Pancreas (tissue), 10 donors: ENCODE measurements at regions not wholly inside any gene's neighbourhood (a gene's known extent, or its start where the extent isn't known, plus 50 kb on each side); places are given as distances from the start of the nearest gene placed in this dataset.

Experiments
- ATAC-seq, 4 donors: fragments of 200-7000 bp; cut with Tn5 transposase; one replicate each; pipeline versions ENCODE4 v1.8.0 to v1.9.1; 2020; ENCODE audit warnings: mild to moderate bottlenecking in 4 of 4, moderate library complexity in 4 of 4
- DNase-seq, 6 donors: peaks; one replicate each; pipeline ENCODE4 v3.0.0-alpha.2; 2020
- FAIRE-seq: peaks from 2 replicates; lab custom pipeline; 2012; peaks lifted over from hg19 to GRCh38; lab: Jason Lieb, UNC
- H3K27ac ChIP-seq, 4 donors: fragments of 200-600 bp; sonication (generic); 1 replicate in 3 of 4; 2 replicates in 1 of 4; pipeline versions ENCODE4 v1.5.0 to v1.8.0; 2020
- H3K27me3 ChIP-seq, 4 donors: fragments of 200-600 bp; one replicate each; pipeline ENCODE4 v1.8.0; 2021
- H3K36me3 ChIP-seq, 3 donors: fragments of 200-600 bp; sonication (generic) in 1 of 3; one replicate each; pipeline versions ENCODE4 v1.5.0 to v1.8.0; 2020 to 2021
- H3K4me1 ChIP-seq, 3 donors: fragments of 200-600 bp; one replicate each; pipeline ENCODE4 v1.8.0; 2021
- H3K4me3 ChIP-seq, 4 donors: fragments of 200-600 bp; sonication (generic) in 2 of 4; one replicate each; pipeline versions ENCODE4 v1.5.0 to v1.8.0; 2020 to 2021
- H3K9me3 ChIP-seq, 4 donors: fragments of 200-600 bp; one replicate each; pipeline ENCODE4 v1.8.0; 2021
- WGBS, 2 donors: extraction: QIAGEN DNeasy Blood & Tissue Kit; methylation state at CpG; one replicate each; pipeline ENCODE4 v1.1.7; 2013; 5-methylcytosine and 5-hydroxymethylcytosine counted together
- intact Hi-C, 3 donors: fragments of 100-400 bp; cut with DNase I; formaldehyde crosslinking; loops; one replicate each; pipeline versions ENCODE4 v1.11.1 to v1.14.2; 2022
- TF ChIP-seq, protein P1 (sequence below), 4 donors: fragments of 200-600 bp; sonication (generic) in 3 of 4; IDR thresholded peaks; one replicate each; pipeline versions ENCODE4 v1.5.0 to v1.8.0; 2021; ENCODE audit warnings: antibody characterized with exemption in 4 of 4
- donor health status: healthy with polysubstance abuse.
- donor health status: DM: no; HTN: no; CAD: no; lungs with moderate emphysema.
- donor health status: DM: no; HTN: no; CAD: no.
- donor health status: control.
- donor health status: control.
- donor health status: Bipolar disorder and iron deficiency.
- donor health status: DM: yes; HTN: yes; CAD: no.
- donor health status: DM: no; HTN: no; CAD: no.
- donor health status: DM: no; HTN: no; CAD: no.
- donor health status: DM: yes; HTN: yes; CAD: no.

DNA sequence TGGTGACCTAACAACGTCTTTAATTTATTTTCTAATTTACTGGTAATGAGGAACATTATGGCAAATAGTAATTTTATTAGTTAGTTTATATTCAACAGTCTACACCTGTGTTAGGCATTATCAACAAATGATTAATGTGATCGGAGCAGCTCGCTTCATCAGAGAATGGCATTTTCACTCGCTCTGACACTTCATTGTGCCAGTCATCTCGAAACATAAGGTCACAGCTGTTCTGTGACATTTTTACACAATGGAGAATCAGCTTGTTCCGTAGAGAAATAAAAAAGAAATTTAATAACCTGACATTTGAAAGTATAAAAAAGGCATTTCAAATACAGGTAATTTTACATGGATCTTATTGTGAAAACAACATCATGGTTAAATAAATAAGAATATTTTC, 858.4 kb downstream of the SLITRK6 start:
- intact Hi-C loops, result no loop called here
- TF ChIP-seq, protein P1, sequence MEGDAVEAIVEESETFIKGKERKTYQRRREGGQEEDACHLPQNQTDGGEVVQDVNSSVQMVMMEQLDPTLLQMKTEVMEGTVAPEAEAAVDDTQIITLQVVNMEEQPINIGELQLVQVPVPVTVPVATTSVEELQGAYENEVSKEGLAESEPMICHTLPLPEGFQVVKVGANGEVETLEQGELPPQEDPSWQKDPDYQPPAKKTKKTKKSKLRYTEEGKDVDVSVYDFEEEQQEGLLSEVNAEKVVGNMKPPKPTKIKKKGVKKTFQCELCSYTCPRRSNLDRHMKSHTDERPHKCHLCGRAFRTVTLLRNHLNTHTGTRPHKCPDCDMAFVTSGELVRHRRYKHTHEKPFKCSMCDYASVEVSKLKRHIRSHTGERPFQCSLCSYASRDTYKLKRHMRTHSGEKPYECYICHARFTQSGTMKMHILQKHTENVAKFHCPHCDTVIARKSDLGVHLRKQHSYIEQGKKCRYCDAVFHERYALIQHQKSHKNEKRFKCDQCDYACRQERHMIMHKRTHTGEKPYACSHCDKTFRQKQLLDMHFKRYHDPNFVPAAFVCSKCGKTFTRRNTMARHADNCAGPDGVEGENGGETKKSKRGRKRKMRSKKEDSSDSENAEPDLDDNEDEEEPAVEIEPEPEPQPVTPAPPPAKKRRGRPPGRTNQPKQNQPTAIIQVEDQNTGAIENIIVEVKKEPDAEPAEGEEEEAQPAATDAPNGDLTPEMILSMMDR (IDR thresholded peaks at IDR 0.05), result no peak
- no peak overlapping the region for H3K27ac ChIP-seq
- H3K36me3 ChIP-seq, result no peaks in the 10 kb centered on the region
- no peaks in the 10 kb centered on the region for H3K9me3 ChIP-seq
- no peak overlapping the region for H3K4me3 ChIP-seq
- H3K27me3 ChIP-seq, result no peaks in the 10 kb centered on the region
- FAIRE-seq, result no peak
- no peak for ATAC-seq
- DNase-seq, result no peak
- no peaks in the 10 kb centered on the region for H3K4me1 ChIP-seq
- 57 to 65% methylated on average over 6 of the region's 6 CpGs for WGBS, 2 donors

DNA sequence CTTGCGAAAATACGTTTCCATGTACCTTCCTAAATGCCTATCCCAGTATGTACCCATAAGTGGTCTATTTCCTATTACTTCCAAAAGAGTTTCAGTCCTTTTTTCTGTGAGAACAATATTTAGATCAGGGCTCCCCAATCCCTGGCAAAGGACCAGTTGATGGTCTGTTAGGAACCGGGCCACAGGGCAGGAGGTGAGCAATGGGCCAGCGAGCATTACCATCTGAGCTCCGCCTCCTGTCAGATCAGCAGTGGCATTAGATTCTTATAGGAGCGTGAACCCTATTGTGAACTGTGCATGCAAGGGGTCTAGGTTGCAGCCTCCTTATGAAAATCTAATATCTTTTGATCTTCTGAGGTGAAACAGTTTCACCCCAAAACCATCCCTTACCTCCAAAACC, 859.1 kb downstream of the SLITRK6 start:
- TF ChIP-seq, protein P1 (IDR thresholded peaks at IDR 0.05), result no peak
- ATAC-seq, result no peak
- Histone ChIP-seq H3K4me3 (no peak overlapping the region), H3K9me3 (no peaks in the 10 kb centered on the region), H3K27ac (no peak overlapping the region), H3K36me3 (no peaks in the 10 kb centered on the region), H3K27me3 (no peaks in the 10 kb centered on the region), H3K4me1 (no peaks in the 10 kb centered on the region)
- intact Hi-C loops, result no loop called here
- DNase-seq, result no peak
- FAIRE-seq, result no peak
- WGBS, 2 donors, result 83 to 91% methylated on average over 6 of the region's 6 CpGs

DNA sequence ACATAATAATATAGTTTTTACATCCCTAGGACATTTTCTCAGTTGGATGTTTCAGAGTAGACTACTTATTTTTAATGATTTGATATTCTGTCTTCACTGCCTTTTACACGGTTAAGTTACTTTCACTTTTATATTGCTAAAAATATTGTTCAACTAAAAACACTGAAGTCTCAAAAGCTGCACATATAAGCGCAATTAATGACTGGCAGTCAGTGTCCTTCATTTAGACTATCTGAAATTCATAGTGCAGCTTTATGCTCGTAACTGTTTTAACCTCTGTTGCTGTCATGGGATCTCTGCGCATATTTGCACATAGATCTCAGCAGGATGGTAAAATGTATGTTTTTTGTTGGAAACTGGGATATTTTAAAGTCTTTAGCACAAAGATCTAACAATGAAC, 864.3 kb downstream of the SLITRK6 start:
- Histone ChIP-seq H3K27me3 (no peaks in the 10 kb centered on the region), H3K4me3 (no peak overlapping the region), H3K36me3 (no peaks in the 10 kb centered on the region), H3K27ac (no peak overlapping the region), H3K9me3 (no peaks in the 10 kb centered on the region), H3K4me1 (no peaks in the 10 kb centered on the region)
- intact Hi-C loops, result no loop called here
- WGBS, 2 donors, result 62 to 68% methylated on average over 4 of the region's 4 CpGs
- TF ChIP-seq, protein P1 (IDR thresholded peaks at IDR 0.05), result no peak
- DNase-seq (no peak), FAIRE-seq (no peak), ATAC-seq (no peak)

DNA sequence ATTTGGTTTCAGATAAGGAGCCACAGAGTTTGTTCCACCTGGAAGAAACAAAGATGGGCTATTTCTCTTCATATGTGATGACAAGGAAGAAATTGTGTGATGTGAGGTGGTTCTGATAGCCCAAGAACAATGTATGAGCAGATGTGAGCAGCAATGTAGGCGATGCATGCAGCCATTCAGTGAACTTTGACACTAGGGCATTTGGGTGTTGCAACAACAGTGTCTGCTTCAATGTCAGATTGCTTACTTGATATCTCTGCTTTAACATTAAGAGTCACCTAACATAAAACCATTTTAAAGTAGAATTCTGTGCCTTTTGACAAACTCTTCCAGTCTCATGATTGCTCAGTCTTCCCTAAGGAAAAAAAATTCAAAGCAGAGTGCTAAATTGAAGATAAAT, 865.4 kb downstream of the SLITRK6 start:
- FAIRE-seq (no peak), ATAC-seq (no peak), DNase-seq (no peak)
- H3K27ac ChIP-seq, result no peak overlapping the region
- H3K27me3 ChIP-seq, result no peaks in the 10 kb centered on the region
- H3K9me3 ChIP-seq, result no peaks in the 10 kb centered on the region
- intact Hi-C loops, result no loop called here
- no peaks in the 10 kb centered on the region for H3K36me3 ChIP-seq
- TF ChIP-seq, protein P1 (IDR thresholded peaks at IDR 0.05), result no peak
- 31 to 52% methylated on average over 1 of the region's 1 CpG for WGBS, 2 donors
- H3K4me1 ChIP-seq, result no peaks in the 10 kb centered on the region
- no peak overlapping the region for H3K4me3 ChIP-seq

DNA sequence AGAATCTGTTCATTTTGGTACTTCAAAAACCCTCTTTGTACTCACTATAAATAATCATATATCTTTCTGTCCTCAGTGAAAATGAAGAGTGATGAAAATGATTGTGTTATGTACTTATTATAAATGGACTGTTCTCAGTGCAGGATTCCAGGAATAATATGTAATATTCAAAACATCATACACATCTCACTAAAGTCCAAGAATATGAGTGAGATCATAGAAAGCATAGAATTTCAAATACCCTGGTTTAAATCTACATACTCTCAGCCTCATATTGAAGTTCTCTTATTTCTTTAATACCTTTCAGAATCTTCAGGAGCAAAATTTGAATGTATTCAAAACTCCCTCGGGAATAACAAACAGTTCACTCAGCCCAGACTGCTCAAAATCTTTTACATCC, 868.0 kb downstream of the SLITRK6 start:
- ATAC-seq (no peak), DNase-seq (no peak), FAIRE-seq (no peak)
- Histone ChIP-seq H3K4me3 (no peak overlapping the region), H3K9me3 (no peaks in the 10 kb centered on the region), H3K4me1 (no peaks in the 10 kb centered on the region), H3K27me3 (no peaks in the 10 kb centered on the region), H3K27ac (no peak overlapping the region), H3K36me3 (no peaks in the 10 kb centered on the region)
- intact Hi-C loops, result no loop called here
- WGBS, 2 donors, result 37 to 62% methylated on average over 1 of the region's 1 CpG
- TF ChIP-seq, protein P1 (IDR thresholded peaks at IDR 0.05), result no peak
